GM21619 (cell line): ENCODE measurements at regions not wholly inside any gene's neighbourhood (a gene's known extent, or its start where the extent isn't known, plus 50 kb on each side); places are given as distances from the start of the nearest gene placed in this dataset.
"Not testable (repeated sequence)": the region's sequence is repeated elsewhere in the genome, so short reads cannot be mapped to it uniquely, and the experiment has no call there.

ENCODE experiments used
- ATAC-seq: cut with Tn5 transposase; IDR thresholded peaks from one replicate; pipeline ENCODE4 v1.9.1; 2021; ENCODE audit not compliant: unreplicated experiment

DNA sequence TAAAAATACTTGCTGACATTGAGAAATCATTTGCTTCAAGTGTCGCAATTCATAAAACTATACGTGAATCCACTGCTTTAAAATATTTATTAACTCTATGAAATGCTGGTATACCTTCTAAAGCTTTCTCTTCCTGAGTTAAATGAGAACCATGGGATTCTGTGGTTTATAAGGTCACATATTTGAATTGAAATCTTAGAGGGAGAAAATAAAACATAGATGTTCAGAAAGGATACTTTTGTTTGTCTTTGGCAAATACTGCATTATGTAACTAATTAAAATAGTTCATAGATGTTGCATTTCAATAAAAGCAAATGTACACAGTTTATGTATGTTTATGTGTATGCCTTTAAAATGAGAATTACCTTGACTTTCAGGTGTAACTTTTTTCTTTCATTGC, 250.1 kb downstream of the FAM170A start:
- ATAC-seq: no peak

DNA sequence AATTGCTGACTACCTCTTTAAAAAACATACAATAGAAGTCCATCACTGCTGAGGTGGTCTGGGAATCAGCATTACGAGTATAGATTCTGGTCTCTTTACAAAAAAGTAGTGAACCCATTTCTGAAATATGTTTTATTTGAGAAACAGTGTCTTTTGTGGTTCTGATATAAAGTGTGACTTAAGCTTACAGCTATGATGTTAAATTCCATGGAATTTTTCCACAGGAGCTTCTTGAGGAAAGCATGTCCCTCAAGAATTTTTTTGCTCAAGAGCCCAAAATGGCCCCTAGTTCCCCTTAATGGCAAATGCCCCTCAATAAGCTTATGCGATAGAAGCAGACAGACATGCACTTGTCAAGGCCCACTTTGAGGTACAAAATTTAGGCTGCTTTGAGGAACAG, 265.7 kb downstream of the FAM170A start:
- no peak for ATAC-seq

DNA sequence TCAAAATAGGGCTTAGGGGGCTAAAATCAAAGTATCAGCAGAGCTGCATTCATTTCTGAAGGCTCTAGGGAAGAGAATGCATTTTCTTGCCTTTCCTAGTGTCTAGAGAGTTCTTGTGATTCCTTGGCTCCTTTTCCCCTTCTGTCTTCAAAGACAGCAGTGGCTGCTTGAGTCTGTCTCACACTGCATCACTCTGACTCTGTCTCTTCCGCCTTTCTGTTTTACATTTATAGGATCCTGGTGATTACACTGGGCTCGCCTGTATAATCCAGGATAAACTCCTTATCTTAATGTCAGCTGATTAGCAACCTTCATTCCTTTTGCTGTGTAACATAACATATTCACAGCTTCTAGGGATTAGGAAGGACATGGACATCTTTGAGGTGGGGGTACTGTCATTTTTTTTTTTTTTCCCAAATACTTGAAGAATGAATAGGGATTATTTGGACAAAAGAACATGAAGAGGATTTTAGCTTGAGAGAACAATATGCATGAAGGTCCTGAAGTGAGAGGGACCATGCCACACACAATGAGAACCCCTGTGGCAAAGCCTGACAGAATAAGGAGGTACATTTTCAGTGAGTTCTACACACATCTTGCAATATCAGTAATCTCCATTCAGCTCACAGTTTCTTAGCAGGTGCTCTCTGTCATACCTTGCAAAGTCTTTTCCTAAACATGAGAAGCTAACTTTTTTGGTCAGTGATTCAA, 267.6 kb downstream of the FAM170A start:
- no peak for ATAC-seq

DNA sequence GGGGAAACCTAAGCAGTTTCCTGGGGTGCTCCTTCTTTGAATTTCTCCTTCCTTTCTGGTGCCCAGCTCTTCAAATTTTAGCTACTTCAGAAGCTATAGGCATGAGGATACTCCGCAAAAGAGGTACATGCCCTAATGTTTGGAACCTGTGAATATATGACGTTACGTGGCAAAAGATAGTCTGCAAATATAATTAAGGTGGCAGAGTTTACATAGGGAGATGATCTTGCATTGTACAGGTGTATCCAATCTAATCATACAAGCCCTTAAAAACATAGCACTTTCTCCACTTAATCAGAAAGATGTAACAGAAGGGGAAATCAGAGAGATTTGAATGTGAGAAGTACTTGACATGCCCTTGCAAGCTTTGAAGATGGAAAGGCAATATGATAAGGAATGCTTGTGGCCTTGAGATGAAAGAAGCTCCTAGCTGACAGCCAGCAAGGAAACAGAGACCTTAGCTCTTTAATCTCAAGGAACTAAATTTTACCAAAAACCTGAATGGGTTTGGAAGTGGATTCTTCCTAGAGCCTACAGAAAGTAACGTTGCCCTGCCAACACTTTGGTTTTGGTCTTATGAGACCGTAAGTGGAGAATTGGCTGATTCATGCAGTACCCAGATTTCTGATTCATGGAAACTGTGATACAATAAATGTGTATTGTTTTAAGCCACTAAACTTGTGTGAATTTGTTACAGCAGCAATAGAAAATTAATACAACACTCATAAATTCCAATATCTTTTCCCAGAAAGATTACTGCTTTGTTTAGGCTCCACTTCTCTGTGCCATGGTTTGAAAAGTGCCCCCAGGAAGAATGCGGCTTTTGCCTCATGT, 268.4 kb downstream of the FAM170A start:
- no peak for ATAC-seq

DNA sequence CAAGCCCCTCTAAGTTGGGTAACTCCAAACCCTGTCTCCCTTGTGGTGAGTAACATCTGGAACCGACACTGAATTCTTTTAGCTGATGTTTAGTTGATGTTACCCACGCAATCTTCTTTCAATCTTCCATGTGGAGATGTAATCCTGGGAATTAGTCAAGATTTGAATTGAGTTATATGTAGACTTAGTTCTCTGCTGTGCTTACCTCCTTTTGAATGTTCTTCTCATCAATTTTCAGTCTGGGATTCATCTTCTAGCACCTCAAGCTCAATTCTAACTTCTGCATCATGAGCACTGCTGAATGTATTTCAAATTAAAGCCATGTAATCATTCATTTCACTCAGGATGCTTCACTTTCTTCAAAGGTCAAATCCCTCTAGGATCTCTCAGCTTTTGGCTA, 270.6 kb downstream of the FAM170A start:
- ATAC-seq: no peak

DNA sequence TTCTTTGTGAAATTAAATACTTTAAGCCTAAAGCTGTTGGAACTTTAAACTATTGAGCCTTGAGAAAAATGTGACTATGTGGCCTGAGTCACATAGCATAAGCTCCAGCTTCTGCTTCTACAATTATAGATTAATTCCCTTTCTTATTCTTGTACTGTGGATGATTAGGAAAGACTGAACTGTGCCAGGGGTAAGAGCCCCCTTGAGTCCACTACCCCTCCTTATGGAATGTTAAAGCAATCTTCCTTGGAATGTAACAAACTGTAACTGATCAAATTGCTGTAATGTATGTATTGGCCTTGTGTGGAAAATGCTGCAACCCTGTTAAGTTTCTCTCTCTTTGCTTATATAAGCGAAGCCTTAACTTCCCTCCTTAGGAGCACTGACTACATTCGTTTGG, 273.2 kb downstream of the FAM170A start:
- ATAC-seq: no peak

DNA sequence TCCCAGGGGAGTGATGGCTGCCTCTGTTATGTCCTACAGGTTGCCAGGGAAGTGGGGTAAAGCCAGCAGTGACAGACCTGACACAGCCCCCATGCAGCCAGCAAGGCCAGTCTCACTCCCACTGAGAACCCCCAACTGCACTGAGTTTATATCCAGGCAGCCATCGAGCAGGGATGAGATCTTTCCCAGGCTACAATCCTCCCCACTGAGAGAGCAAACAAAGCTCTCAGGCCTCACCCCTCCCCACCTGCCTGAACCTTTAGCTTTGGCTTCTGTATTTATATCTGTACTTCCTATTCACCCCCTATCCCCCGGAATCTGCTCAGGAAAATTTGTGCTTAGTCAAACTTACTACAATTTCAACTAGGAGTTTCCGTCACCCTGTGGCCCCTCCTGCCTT, 284.1 kb downstream of the FAM170A start:
- no peak for ATAC-seq

DNA sequence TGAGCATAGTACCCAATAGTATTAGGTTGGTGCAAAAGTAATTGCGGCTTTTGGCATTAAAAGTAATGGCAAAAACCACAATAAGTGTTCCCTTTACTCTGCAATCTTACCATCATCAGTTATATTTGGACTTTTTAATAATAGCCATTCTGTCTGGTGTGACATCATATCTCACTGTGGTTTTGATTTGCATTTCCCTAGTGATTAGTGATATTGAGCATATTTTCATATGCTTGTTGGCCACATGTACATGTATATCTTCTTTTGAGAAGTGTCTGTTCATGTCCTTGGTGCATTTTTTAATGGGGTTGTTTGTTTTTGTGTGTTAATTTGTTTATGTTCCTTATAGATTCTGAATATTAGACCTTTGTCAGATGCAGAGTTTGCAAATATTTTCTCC, 289.9 kb downstream of the FAM170A start:
- ATAC-seq: no peak

DNA sequence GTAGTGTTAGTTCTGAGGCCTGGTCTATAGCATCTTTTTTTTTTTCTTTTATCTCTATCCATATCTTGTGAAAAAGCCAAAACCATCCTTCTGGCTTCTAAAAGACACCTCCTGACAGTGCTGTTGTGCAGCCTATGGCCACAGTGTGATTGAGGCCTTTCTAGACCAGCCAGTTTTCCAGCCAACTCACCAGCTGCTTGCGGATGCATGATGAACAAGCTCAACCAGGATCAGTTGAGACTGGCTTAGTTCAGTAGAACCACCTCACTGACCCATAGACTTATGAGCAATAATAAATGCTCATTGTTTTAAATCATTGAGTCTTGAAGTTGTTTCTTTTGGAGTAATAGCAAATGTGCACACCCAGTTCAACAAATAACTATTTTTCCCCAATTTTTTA, 296.9 kb downstream of the FAM170A start:
- no peak for ATAC-seq

DNA sequence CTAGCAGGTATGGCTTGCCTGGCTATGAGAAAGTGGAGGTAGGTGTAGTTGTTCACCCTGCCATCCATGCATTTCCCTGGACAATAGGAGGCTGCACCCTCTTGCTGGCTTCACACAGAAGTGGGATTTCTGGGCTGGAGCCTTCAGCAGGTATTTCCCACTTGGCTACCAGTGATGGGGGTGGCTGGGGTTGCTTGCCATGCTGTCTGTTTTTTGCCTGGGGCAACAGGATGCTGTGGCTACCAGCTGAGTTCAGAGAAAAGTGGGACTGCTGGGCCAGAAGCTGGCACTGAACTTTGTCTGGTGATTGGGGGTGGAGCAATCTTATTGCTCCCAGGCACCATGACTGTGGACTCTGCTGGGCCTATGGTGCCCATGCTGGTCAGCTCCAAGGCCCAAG, 299.6 kb downstream of the FAM170A start:
- no peak for ATAC-seq

DNA sequence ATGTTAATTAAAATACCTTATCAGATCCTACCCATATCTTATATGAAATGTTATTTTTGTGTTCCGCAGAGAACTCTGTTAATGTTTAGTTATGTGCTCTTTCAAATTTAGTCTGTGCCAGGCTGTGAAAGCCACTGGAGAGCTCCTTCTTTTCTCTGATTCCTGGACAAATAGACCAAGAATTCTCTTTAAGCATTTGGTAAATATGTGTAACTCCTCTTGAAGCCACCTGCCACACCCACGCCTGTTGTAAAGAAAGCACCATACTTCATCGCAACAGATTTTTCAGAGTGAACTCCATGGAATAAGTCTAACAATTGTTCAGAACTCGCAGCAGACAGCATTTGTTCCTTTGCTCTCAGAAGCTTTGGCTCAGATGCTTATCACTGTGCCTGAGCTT, 301.1 kb downstream of the FAM170A start:
- no peak for ATAC-seq

DNA sequence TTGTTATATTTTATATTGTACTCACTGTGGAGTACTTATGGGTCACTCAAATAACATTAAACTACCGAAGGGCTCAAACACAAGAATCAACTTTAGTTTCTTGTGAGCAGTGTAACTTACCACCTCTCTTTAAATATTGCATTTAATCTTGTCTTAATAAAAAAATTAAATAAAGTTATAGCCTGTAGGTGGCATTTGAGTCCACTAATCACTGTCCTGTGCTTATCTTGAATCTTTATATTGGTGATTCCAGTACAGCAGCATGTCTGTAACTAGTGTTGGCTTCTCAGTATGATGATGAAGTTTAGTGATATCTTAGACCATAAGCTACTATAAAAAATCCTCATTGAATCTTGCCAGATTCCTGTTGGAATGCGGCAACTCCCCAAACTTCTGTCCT, 313.8 kb downstream of the FAM170A start:
- ATAC-seq: no peak

DNA sequence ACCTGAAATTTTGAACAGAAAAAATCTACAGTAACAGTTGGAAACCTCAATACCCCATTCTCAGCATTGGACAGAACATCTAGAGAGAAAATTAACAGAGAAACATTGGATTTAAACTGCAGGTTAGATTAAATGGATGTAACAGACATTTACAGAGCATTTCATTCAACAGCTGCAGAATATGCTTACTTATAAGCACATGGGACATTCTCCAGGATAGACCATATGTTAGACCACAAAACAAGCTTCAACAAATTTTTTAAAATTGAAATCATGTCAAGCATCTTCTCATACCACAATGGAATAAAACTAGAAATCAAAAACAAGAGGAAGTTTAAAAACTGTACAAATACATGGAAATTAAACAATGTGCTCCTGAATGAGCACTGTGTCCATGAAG, 316.3 kb downstream of the FAM170A start:
- ATAC-seq: no peak

DNA sequence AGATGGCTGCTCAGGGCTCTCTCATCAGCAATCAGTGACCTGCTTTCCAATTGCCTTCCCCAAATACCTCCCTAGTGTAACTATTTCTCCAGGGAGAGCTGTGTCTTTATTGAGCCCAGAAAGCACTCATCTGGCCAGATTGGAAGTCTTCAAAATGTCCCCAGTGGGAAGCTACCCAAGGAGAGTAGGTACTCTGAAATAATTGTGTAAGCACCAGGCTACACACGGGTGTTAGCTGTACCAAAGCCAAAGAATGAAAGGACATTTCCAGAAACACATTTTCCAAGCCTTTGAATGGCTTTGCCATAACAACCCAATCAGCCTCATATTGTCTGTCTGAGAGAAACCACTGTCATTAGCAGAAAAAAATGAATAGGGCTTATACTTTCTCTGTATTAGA, 318.8 kb downstream of the FAM170A start:
- no peak for ATAC-seq

DNA sequence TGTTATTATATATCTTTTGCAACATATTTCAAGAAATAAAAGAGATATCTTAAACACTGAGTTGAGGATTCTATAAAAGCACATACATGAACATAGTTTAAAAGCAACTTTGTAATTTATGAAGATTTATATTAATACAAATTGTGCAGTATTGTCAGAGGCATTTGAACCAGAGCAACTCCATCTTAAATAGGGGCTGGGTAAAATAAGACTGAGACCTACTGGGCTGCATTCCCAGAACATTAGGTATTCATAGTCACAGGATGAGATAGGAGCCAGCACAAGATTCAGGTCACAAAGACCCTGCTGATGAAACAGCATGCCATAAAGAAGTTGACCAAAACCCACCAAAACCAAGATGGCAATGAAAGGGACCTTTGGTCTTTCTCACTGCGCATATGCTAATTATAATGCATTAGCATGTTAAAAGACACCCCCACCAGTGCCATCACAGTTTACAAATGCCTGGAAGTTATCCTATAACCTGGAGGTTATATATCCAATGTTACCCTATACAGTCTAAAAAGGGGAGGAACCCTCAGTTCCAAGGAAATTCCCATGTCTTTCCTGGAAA, 320.2 kb downstream of the FAM170A start:
- ATAC-seq: no peak

DNA sequence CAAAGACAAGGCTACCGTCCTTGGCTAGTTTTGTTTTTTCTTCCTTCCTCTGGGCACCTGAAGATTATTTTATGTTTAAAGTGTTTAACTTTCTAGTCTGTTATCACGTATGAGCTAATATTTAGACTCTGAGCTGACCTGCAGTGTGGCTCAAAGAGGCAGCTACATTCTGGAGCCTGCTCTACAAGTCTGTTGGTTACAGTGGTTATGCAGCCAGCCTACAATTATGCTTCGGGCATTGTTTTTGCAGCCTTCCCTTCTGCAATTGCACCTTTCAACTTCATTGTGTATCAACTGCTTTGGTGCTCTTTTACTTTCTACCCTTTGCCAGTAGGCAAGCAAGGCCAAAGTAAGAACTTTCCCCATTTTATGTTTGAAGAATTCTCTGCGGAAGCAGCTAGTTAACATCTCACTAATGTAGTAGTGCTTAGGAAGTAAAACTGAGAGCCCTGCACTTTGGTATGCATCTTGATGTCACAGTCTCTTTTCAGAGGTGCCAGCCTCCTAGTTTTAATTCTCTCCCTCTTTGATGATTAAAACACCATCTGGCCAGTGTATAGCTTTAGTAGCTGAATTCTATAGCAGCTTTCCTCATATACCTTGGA, 322.1 kb downstream of the FAM170A start:
- ATAC-seq: no peak

DNA sequence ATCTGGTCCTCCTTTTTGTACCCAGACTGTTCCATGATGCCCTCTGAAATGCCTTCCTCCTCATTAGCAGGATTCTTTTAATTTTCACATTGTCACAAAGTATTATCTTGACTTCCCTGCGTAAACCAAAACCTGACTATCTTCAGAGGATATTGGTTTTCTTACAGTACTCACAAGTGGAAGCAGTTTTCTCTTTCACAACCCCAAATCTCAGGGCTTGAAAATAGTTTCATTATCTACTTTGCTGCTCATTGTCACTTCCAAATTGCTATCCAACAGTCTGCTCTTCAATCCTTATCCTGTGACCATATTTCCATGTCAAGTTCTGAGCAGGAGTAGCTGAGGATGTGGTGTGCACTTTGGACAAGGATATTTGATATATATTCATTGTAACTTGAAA, 324.1 kb downstream of the FAM170A start:
- no peak for ATAC-seq

DNA sequence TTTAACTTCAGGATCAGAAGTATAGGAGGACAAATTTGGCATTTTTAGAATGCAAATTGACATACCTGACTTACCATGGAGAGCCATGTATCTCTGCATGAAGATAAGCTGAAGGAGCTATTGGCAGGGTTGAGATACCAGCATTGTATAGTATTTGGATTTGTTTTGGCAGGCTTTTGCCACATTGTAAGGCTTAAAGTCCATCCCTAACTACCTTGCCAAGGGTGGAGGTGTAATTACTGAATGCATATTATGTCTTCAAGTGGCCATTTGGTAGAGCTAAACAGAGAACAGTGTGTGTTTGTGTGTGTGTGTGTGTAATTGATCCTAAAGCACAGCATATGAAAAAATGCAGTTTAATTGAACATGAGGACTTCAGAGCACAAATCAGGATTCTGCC, 324.7 kb downstream of the FAM170A start:
- no peak for ATAC-seq

DNA sequence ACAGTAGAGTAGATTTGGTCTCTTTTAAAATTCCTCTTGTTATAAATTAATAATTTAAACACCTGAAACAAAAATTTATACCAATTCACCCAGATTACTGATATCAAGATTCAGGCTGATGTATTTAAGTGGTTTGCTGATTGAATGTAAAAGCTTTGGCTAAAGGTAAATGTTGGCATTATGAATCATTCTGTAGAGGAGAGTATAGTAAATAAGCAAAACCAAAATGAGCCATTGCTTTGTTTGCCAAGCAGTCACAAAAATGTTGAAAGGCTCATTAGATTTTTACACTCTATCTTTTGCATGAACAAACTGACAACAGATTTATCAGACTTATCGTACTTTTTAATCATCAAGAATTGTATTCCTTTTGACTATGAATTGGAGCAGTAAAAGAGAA, 332.6 kb downstream of the FAM170A start:
- no peak for ATAC-seq

DNA sequence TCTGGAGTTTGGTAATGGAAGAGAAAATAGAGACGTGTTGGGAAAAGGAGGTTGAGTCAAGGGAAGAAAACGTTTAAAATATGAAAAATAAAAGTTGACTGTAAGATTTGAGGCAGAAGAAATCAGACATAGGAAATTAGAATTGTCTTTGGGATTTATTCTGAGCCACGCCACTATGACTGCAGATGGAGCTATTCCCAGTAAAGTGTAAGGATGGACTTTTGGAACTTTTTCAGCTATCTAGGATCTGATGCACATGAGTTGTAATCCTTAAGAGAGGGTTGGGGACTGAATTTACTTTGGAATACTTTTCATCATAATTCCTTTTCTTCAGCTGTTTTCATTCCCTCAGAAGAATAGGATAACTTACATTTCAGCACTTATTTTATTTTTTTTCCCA, 336.7 kb downstream of the FAM170A start:
- ATAC-seq: no peak

DNA sequence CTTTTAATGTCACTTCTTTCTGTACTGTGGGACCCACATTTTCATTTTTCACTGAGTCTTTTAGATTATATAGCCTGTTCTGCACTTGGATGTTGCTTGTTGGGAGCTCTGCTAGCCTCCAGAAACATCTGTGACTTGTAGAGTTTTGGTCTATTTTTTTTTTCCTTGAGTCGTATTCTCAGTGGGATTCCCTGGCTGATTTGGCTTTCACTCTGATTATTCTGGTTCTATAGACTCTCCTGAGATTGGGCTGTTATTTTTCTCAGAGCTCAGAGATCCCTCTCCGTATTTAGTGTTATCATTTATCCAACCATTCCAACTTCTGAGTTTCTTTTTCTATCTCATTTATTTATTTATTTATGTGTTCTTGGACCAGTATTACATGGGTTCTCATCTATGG, 339.3 kb downstream of the FAM170A start:
- no peak for ATAC-seq

DNA sequence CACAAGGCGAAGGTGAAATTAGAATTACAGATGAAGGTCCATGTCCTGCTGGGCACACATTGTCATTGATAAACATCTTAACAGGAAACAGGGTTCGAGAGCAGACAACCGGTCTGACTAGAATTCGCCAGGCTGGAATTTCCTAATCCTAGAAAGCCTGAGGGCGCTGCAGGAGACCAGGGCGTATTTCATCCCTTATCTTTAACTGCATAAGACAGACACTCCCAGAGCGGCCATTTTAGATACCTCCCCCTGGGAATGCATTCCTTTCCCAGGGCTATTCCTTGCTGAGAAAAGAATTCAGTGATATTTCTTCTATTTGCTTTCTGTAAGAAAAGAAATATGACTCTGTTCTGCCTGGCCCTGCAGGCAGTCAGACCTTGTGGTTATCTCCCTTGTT, 357.7 kb downstream of the FAM170A start:
- not testable (repeated sequence) for ATAC-seq
